ENCODE measurements at regions not wholly inside any gene's neighbourhood (a gene's known extent, or its start where the extent isn't known, plus 50 kb on each side); places are given as distances from the start of the nearest gene placed in this dataset.

DNA sequence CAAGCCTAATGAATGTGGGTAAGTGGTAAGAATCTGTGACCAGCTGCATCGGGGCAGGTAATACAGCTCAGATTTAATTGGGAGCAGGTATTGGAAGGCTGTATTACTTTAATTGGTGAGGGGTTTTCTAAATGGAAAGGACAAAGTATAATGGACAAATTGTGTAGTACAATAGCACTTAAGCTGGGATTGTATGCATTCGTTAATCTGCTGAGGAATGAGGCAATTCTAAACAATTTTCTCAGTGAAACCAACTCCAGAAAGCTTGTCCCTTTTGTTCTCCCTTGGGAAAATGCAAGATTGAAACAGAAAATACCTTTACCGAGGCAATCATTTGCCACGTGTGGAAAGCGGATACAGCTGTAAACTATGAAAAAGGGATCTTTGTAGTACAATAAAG is 801.6 kb upstream of the POU3F3 start:
- Histone ChIP-seq H3K27ac (no peak overlapping the region), H3K9me3 (no peaks in the 10 kb centered on the region), H3K36me3 (no peaks in the 10 kb centered on the region), H3K4me1 (ENCODE audit: control insufficient read depth in 1 of 2, insufficient read depth in 1 of 2, low read depth in 1 of 2, low read length in 1 of 2) (no peaks in the 10 kb centered on the region), H3K27me3 (no peaks in the 10 kb centered on the region), H3K4me3 (ENCODE audit: low read depth in 1 of 2, low read length in 1 of 2) (no peak overlapping the region)
- TF ChIP-seq, protein P1, sequence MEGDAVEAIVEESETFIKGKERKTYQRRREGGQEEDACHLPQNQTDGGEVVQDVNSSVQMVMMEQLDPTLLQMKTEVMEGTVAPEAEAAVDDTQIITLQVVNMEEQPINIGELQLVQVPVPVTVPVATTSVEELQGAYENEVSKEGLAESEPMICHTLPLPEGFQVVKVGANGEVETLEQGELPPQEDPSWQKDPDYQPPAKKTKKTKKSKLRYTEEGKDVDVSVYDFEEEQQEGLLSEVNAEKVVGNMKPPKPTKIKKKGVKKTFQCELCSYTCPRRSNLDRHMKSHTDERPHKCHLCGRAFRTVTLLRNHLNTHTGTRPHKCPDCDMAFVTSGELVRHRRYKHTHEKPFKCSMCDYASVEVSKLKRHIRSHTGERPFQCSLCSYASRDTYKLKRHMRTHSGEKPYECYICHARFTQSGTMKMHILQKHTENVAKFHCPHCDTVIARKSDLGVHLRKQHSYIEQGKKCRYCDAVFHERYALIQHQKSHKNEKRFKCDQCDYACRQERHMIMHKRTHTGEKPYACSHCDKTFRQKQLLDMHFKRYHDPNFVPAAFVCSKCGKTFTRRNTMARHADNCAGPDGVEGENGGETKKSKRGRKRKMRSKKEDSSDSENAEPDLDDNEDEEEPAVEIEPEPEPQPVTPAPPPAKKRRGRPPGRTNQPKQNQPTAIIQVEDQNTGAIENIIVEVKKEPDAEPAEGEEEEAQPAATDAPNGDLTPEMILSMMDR (IDR thresholded peaks at IDR 0.05) = no peak

DNA sequence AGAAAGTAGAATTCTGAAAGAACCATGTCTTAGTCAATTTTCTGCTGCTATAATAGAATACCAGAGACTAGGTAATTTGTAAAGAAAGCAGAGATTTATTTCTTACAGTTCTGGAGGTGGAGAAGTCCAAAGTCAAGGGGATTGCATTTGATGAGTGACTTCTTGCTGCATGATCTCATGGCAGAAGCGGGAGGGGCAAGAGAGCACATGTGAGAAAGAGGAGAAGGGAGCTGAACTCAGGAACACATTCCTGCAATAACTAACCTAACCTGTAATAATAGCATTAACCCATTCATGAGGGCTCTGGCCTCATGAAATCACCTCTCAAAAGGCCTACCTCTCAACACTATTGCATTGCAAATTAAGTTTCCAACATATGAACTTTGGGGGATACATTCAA is 797.5 kb upstream of the POU3F3 start:
- Histone ChIP-seq H3K27me3 (no peaks in the 10 kb centered on the region), H3K9me3 (no peaks in the 10 kb centered on the region), H3K4me1 (ENCODE audit: control insufficient read depth in 1 of 2, insufficient read depth in 1 of 2, low read depth in 1 of 2, low read length in 1 of 2) (no peaks in the 10 kb centered on the region), H3K36me3 (no peaks in the 10 kb centered on the region), H3K27ac (no peak overlapping the region), H3K4me3 (ENCODE audit: low read depth in 1 of 2, low read length in 1 of 2) (no peak overlapping the region)
- TF ChIP-seq, protein P1 (IDR thresholded peaks at IDR 0.05) = no peak

DNA sequence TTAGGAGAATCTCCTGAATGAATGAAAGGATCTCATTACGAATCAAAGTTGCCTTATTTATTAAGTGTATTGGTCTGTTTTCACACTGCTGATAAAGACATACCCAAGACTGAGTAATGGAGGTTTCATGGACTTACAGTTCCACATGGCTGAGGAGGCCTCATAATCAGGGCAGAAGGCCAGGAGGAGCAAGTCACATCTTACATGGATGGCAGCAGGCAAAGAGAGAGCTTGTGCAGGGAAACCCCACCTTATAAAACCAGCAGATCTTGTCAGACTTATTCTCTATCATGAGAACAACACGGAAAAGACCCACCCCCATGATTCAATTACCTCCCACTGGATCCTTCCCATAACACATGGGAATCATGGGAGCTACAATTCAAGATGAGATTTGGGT is 785.2 kb upstream of the POU3F3 start:
- no peak overlapping the region for H3K4me3 ChIP-seq (ENCODE audit: low read depth in 1 of 2, low read length in 1 of 2)
- H3K4me1 ChIP-seq (ENCODE audit: control insufficient read depth in 1 of 2, insufficient read depth in 1 of 2, low read depth in 1 of 2, low read length in 1 of 2) = no peaks in the 10 kb centered on the region
- H3K27ac ChIP-seq = no peak overlapping the region
- TF ChIP-seq, protein P1 (IDR thresholded peaks at IDR 0.05) = no peak
- H3K36me3 ChIP-seq = no peaks in the 10 kb centered on the region
- no peaks in the 10 kb centered on the region for H3K9me3 ChIP-seq
- no peaks in the 10 kb centered on the region for H3K27me3 ChIP-seq

DNA sequence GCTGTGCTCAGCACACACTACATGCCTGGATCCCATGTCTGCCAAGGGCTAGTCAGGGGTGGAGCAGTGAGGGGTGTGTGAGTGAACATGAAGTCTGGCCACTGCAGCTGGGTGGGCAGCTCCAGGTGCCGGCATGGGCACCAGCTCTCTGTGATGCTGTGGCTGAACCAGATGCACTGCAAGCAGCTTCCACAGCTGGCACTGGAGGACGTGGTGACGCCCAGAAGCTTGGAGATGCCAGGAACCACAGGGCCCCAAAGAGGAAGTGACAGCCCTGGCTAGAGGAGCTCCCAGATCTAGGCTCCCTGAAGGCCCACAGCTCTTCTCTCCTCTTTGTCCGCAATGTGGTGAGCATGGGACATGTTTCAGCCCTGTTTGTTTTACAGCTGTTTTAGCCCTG is 776.3 kb upstream of the POU3F3 start:
- no peaks in the 10 kb centered on the region for H3K27me3 ChIP-seq
- TF ChIP-seq, protein P1 (IDR thresholded peaks at IDR 0.05) = no peak
- H3K36me3 ChIP-seq = no peaks in the 10 kb centered on the region
- no peak overlapping the region for H3K27ac ChIP-seq
- no peaks in the 10 kb centered on the region for H3K9me3 ChIP-seq
- H3K4me1 ChIP-seq (ENCODE audit: control insufficient read depth in 1 of 2, insufficient read depth in 1 of 2, low read depth in 1 of 2, low read length in 1 of 2) = no peaks in the 10 kb centered on the region
- H3K4me3 ChIP-seq (ENCODE audit: low read depth in 1 of 2, low read length in 1 of 2) = no peak overlapping the region

DNA sequence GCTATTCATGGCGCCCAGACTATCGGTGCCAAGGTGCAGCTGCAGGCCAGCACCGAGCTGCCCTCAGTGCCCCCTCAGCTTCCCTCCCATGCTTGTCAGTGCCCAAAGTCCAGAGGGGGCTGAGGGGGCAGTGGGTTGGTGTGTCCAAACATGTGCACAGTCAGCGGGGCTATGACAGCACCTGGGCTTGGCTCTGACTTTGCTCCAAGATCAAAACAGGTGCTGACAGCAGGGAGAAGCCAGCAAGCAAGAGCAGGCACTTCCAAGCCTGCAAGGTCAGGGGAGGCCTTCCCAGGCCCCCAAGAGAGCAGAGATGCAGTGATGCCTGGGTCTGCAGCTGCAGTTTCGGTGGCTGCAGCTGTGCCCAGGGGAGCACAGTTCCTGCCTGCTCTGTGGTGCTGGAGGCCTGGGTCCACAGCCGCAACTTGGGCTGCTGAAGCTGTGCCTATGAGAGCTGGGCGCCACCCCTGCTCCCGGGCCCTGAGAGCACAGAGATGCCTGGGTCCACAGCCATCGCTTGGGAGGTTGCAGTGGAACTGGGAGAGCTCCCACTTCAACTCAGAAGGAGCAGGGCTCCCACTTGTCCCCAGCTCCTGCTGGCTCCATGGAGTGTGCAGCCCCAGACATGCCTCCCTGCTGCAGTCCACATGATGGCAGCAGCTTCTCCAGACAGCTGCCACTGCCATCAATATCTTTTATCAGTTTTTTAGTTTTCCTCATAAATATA is 775.3 kb upstream of the POU3F3 start:
- Histone ChIP-seq H3K9me3 (no peaks in the 10 kb centered on the region), H3K4me3 (ENCODE audit: low read depth in 1 of 2, low read length in 1 of 2) (no peak overlapping the region), H3K36me3 (no peaks in the 10 kb centered on the region), H3K4me1 (ENCODE audit: control insufficient read depth in 1 of 2, insufficient read depth in 1 of 2, low read depth in 1 of 2, low read length in 1 of 2) (no peaks in the 10 kb centered on the region), H3K27ac (no peak overlapping the region), H3K27me3 (no peaks in the 10 kb centered on the region)
- TF ChIP-seq, protein P1 (IDR thresholded peaks at IDR 0.05) = no peak

All from neutrophil (primary cell).